SK-N-SH (cell line): ENCODE measurements at regions not wholly inside any gene's neighbourhood (a gene's known extent, or its start where the extent isn't known, plus 50 kb on each side); places are given as distances from the start of the nearest gene placed in this dataset.

ENCODE experiments used
- CTCF ChIA-PET: fragments of 300-600, 350-600 bp; formaldehyde crosslinking; extraction: SDS; loops from one replicate; lab custom pipeline; 2021; lab: Yijun Ruan, JAX
- POLR2A ChIA-PET: fragments of 350-600 bp; sonication (Branson Sonifier 250); formaldehyde crosslinking; extraction: SDS; loops from one replicate; lab custom pipeline; 2020; ENCODE audit warnings: antibody characterized with exemption, inconsistent platforms; lab: Yijun Ruan, JAX
- DNase-seq: peaks from one replicate; pipeline ENCODE4 v3.0.0; 2012
- H2AFZ ChIP-seq: fragments of 200-600 bp; sonication (generic); 2 replicates; pipeline ENCODE4 v1.8.1; 2016; ENCODE audit warnings: antibody characterized with exemption, mild to moderate bottlenecking, low read depth
- H3F3A ChIP-seq: fragments of 200-600 bp; sonication (generic); replicated peaks from 2 replicates; pipeline ENCODE3; 2016; ENCODE audit warnings: antibody characterized with exemption, mild to moderate bottlenecking; ENCODE audit not compliant: insufficient read depth
- H3K27ac ChIP-seq, 2 experiments: fragments of 200-500 bp in 1 of 2; fragments of 200-600 bp in 1 of 2; sonication (Bioruptor generic) in 1 of 2; sonication (generic), shearing (Covaris generic) in 1 of 2; 2 replicates each; pipeline versions ENCODE4 v1.5.1 to v1.6.1; 2014 to 2016; ENCODE audit warnings: low read depth in 2 of 2, inconsistent platforms in 1 of 2, low read length in 1 of 2, mild to moderate bottlenecking in 1 of 2, mixed read lengths in 1 of 2
- H3K27me3 ChIP-seq: fragments of 200-600 bp; sonication (generic), shearing (Covaris generic); 2 replicates; pipeline ENCODE4 v1.6.1; 2016; ENCODE audit warnings: mixed run types; ENCODE audit not compliant: insufficient read depth
- H3K36me3 ChIP-seq, 2 experiments: fragments of 200-500 bp in 1 of 2; fragments of 200-600 bp in 1 of 2; sonication (Bioruptor generic) in 1 of 2; sonication (generic) in 1 of 2; replicated peaks in 1 of 2; 2 replicates each; pipeline versions ENCODE3 to v1.5.1; 2014 to 2016; ENCODE audit warnings: low read length in 1 of 2, mild to moderate bottlenecking in 1 of 2; ENCODE audit not compliant: insufficient read depth in 2 of 2, control insufficient read depth in 1 of 2
- H3K4me1 ChIP-seq, 2 experiments: fragments of 200-500 bp in 1 of 2; fragments of 200-600 bp in 1 of 2; sonication (Bioruptor generic) in 1 of 2; sonication (generic), shearing (Covaris generic) in 1 of 2; 2 replicates each; pipeline versions ENCODE4 v1.5.1 to v1.6.1; 2014 to 2016; ENCODE audit warnings: low read depth in 1 of 2, low read length in 1 of 2, mixed run types in 1 of 2; ENCODE audit not compliant: insufficient read depth in 2 of 2, control insufficient read depth in 1 of 2
- H3K4me2 ChIP-seq: fragments of 200-600 bp; sonication (generic), shearing (Covaris generic); 2 replicates; pipeline ENCODE4 v1.6.1; 2017; ENCODE audit warnings: mixed run types
- H3K4me3 ChIP-seq, 2 experiments: fragments of 200-500 bp in 1 of 2; fragments of 200-600 bp in 1 of 2; sonication (Bioruptor generic) in 1 of 2; sonication (generic), shearing (Covaris generic) in 1 of 2; 2 replicates each; pipeline versions ENCODE4 v1.5.1 to v1.8.1; 2014 to 2016; ENCODE audit warnings: low read depth in 2 of 2, inconsistent platforms in 1 of 2, low read length in 1 of 2, mild to moderate bottlenecking in 1 of 2, mixed read lengths in 1 of 2, moderate library complexity in 1 of 2
- H3K79me2 ChIP-seq: fragments of 200-600 bp; sonication (generic); 2 replicates; pipeline ENCODE4 v1.8.1; 2017; ENCODE audit warnings: mild to moderate bottlenecking; ENCODE audit not compliant: insufficient read depth
- H3K9ac ChIP-seq: fragments of 200-600 bp; sonication (generic); 2 replicates; pipeline ENCODE4 v1.6.1; 2017; ENCODE audit warnings: mixed run types
- H3K9me2 ChIP-seq: fragments of 200-600 bp; sonication (generic); 2 replicates; pipeline ENCODE4 v1.6.1; 2017; ENCODE audit warnings: mixed run types
- H3K9me3 ChIP-seq: fragments of 200-600 bp; sonication (generic); 2 replicates; pipeline ENCODE4 v1.6.1; 2017; ENCODE audit warnings: mixed run types, mild to moderate bottlenecking, moderate library complexity
- H4K20me1 ChIP-seq: fragments of 200-600 bp; sonication (generic); 2 replicates; pipeline ENCODE4 v1.6.1; 2017; ENCODE audit warnings: mild to moderate bottlenecking, mixed run types; ENCODE audit not compliant: insufficient read depth
- ELF1 ChIP-seq: IDR thresholded peaks from 2 replicates; pipeline ENCODE4 v1.4.0; 2012
- EP300 ChIP-seq, 2 experiments: IDR thresholded peaks; 2 replicates each; pipeline versions ENCODE4 v1.4.0 to v1.6.1; 2012; ENCODE audit warnings: borderline replicate concordance in 1 of 2, low read depth in 1 of 2, low read length in 1 of 2
- FOXM1 ChIP-seq: IDR thresholded peaks from 2 replicates; pipeline ENCODE4 v1.4.0; 2012; ENCODE audit warnings: low read depth, mild to moderate bottlenecking
- GABPA ChIP-seq: IDR thresholded peaks from 2 replicates; pipeline ENCODE4 v1.4.0; 2012; ENCODE audit warnings: low read depth, mild to moderate bottlenecking
- JUND ChIP-seq: IDR thresholded peaks from 2 replicates; pipeline ENCODE4 v1.4.0; 2012
- POLR2AphosphoS5 ChIP-seq: IDR thresholded peaks from 2 replicates; pipeline ENCODE4 v1.6.1; 2012; ENCODE audit warnings: low read depth, low read length
- RFX5 ChIP-seq: IDR thresholded peaks from 2 replicates; pipeline ENCODE4 v1.6.1; 2012; ENCODE audit warnings: mild to moderate bottlenecking, improper control_type of control experiment, low read length
- SMC3 ChIP-seq: IDR thresholded peaks from 2 replicates; pipeline ENCODE4 v1.6.1; 2012; ENCODE audit warnings: low read depth, low read length, improper control_type of control experiment
- TCF12 ChIP-seq: IDR thresholded peaks from 2 replicates; pipeline ENCODE4 v1.4.0; 2012
- YY1 ChIP-seq: IDR thresholded peaks from 2 replicates; pipeline ENCODE4 v1.4.0; 2012; ENCODE audit warnings: low read depth, mild to moderate bottlenecking
- WGBS: methylation state at CpG from one replicate; pipeline ENCODE4 v1.1.6; 2017; ENCODE audit warnings: low lambda C conversion rate; 5-methylcytosine and 5-hydroxymethylcytosine counted together
- TF ChIP-seq, protein P1 (sequence below): IDR thresholded peaks from 2 replicates; pipeline ENCODE4; 2012
- TF ChIP-seq, protein P2 (sequence below): IDR thresholded peaks from 2 replicates; pipeline ENCODE4 v1.4.0; 2012; ENCODE audit warnings: low read depth, borderline replicate concordance
- TF ChIP-seq, protein P3 (sequence below): IDR thresholded peaks from 2 replicates; pipeline ENCODE4 v1.4.0; 2012; ENCODE audit warnings: low read depth, borderline replicate concordance
- TF ChIP-seq, protein P4 (sequence below): fragments of 200-600 bp; sonication (generic); IDR thresholded peaks from 2 replicates; pipeline ENCODE4 v1.6.1; 2017; ENCODE audit warnings: antibody characterized with exemption, mild to moderate bottlenecking, moderate library complexity
- TF ChIP-seq, protein P5 (sequence below): IDR thresholded peaks from 2 replicates; pipeline ENCODE4 v1.4.0; 2012; ENCODE audit warnings: low read depth
- TF ChIP-seq, protein P6 (sequence below): fragments of 150-350 bp; IDR thresholded peaks from 2 replicates; pipeline ENCODE4 v1.6.1; 2017; ENCODE audit warnings: antibody characterized with exemption, low read length, low read depth, borderline replicate concordance

DNA sequence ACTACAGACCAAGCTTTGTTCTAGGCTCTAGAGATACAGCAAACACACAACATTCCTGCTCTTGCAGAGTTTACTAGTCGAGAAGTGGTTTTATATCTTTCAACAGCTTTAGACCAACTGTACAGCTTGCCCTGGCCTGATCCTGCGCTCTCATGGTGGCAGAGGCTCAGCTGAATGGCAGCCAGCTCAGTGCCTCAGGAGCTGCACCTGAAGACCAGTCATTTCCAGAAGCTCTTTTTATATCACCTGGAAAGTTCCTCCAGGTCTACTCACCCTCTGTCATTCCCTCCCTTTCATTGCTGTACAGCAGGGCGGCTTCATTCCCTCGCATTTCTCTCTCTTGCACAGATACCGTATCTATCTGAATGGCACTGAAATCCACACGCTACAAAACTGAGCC lies 319.8 kb downstream of the GATA3 start:
- Histone ChIP-seq H3K9me2 (no peaks in the 10 kb centered on the region), H3K4me2 (no peak overlapping the region), H3K36me3 (no peaks in the 10 kb centered on the region), H4K20me1 (no peaks in the 10 kb centered on the region), H3K27ac (no peak overlapping the region), H3K27me3 (no peaks in the 10 kb centered on the region), H3K4me3 (no peak overlapping the region), H3K4me1 (no peaks in the 10 kb centered on the region; a peak in 1 of 4 replicates), H3K9ac (no peak overlapping the region), H2AFZ (no peak overlapping the region), H3K79me2 (no peaks in the 10 kb centered on the region), H3K9me3 (no peaks in the 10 kb centered on the region), H3F3A (no peaks in the 10 kb centered on the region)
- TF ChIP-seq RFX5, result no peak
- no peak for TF ChIP-seq GABPA
- no peak for TF ChIP-seq FOXM1
- no peak for TF ChIP-seq YY1
- no peak for TF ChIP-seq TCF12
- TF ChIP-seq POLR2AphosphoS5, result no peak
- TF ChIP-seq, protein P1, sequence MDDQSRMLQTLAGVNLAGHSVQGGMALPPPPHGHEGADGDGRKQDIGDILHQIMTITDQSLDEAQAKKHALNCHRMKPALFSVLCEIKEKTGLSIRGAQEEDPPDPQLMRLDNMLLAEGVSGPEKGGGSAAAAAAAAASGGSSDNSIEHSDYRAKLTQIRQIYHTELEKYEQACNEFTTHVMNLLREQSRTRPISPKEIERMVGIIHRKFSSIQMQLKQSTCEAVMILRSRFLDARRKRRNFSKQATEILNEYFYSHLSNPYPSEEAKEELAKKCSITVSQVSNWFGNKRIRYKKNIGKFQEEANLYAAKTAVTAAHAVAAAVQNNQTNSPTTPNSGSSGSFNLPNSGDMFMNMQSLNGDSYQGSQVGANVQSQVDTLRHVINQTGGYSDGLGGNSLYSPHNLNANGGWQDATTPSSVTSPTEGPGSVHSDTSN, result no peak
- TF ChIP-seq SMC3, result no peak
- TF ChIP-seq, protein P2, sequence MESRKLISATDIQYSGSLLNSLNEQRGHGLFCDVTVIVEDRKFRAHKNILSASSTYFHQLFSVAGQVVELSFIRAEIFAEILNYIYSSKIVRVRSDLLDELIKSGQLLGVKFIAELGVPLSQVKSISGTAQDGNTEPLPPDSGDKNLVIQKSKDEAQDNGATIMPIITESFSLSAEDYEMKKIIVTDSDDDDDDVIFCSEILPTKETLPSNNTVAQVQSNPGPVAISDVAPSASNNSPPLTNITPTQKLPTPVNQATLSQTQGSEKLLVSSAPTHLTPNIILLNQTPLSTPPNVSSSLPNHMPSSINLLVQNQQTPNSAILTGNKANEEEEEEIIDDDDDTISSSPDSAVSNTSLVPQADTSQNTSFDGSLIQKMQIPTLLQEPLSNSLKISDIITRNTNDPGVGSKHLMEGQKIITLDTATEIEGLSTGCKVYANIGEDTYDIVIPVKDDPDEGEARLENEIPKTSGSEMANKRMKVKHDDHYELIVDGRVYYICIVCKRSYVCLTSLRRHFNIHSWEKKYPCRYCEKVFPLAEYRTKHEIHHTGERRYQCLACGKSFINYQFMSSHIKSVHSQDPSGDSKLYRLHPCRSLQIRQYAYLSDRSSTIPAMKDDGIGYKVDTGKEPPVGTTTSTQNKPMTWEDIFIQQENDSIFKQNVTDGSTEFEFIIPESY, result no peak
- no peak for TF ChIP-seq ELF1
- TF ChIP-seq JUND, result no peak
- TF ChIP-seq, protein P3, sequence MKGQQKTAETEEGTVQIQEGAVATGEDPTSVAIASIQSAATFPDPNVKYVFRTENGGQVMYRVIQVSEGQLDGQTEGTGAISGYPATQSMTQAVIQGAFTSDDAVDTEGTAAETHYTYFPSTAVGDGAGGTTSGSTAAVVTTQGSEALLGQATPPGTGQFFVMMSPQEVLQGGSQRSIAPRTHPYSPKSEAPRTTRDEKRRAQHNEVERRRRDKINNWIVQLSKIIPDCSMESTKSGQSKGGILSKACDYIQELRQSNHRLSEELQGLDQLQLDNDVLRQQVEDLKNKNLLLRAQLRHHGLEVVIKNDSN, result no peak
- TF ChIP-seq, protein P4, sequence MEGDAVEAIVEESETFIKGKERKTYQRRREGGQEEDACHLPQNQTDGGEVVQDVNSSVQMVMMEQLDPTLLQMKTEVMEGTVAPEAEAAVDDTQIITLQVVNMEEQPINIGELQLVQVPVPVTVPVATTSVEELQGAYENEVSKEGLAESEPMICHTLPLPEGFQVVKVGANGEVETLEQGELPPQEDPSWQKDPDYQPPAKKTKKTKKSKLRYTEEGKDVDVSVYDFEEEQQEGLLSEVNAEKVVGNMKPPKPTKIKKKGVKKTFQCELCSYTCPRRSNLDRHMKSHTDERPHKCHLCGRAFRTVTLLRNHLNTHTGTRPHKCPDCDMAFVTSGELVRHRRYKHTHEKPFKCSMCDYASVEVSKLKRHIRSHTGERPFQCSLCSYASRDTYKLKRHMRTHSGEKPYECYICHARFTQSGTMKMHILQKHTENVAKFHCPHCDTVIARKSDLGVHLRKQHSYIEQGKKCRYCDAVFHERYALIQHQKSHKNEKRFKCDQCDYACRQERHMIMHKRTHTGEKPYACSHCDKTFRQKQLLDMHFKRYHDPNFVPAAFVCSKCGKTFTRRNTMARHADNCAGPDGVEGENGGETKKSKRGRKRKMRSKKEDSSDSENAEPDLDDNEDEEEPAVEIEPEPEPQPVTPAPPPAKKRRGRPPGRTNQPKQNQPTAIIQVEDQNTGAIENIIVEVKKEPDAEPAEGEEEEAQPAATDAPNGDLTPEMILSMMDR, result no peak
- no peak for TF ChIP-seq EP300 (IDR thresholded peaks at IDR 0.05; ENCODE audit: borderline replicate concordance in 1 of 2, low read depth in 1 of 2, low read length in 1 of 2)
- TF ChIP-seq, protein P5, sequence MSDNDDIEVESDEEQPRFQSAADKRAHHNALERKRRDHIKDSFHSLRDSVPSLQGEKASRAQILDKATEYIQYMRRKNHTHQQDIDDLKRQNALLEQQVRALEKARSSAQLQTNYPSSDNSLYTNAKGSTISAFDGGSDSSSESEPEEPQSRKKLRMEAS, result no peak
- TF ChIP-seq, protein P6, sequence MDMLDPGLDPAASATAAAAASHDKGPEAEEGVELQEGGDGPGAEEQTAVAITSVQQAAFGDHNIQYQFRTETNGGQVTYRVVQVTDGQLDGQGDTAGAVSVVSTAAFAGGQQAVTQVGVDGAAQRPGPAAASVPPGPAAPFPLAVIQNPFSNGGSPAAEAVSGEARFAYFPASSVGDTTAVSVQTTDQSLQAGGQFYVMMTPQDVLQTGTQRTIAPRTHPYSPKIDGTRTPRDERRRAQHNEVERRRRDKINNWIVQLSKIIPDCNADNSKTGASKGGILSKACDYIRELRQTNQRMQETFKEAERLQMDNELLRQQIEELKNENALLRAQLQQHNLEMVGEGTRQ, result no peak
- POLR2A ChIA-PET, result no interaction called here
- CTCF ChIA-PET, result interaction anchor here (0.8 kb wide), 1 partner anchor 9 kb away, joined by 3 read pairs; no protein-coding TSS in a partner anchor
- no peak for DNase-seq
- 73% methylated on average over 5 of the region's 6 CpGs for WGBS
